Hematopoietic multipotent progenitor cell treated with erythropoietin and hydrocortisone succinate and interleukin-3 and kit ligand, for 15 days (in vitro differentiated cells): ENCODE measurements at regions not wholly inside any gene's neighbourhood (a gene's known extent, or its start where the extent isn't known, plus 50 kb on each side); places are given as distances from the start of the nearest gene placed in this dataset.

Experiments used
- DNase-seq: peaks from one replicate; pipeline ENCODE4 v3.0.0-alpha.2; 2015; ENCODE audit warnings: low spot score

DNA sequence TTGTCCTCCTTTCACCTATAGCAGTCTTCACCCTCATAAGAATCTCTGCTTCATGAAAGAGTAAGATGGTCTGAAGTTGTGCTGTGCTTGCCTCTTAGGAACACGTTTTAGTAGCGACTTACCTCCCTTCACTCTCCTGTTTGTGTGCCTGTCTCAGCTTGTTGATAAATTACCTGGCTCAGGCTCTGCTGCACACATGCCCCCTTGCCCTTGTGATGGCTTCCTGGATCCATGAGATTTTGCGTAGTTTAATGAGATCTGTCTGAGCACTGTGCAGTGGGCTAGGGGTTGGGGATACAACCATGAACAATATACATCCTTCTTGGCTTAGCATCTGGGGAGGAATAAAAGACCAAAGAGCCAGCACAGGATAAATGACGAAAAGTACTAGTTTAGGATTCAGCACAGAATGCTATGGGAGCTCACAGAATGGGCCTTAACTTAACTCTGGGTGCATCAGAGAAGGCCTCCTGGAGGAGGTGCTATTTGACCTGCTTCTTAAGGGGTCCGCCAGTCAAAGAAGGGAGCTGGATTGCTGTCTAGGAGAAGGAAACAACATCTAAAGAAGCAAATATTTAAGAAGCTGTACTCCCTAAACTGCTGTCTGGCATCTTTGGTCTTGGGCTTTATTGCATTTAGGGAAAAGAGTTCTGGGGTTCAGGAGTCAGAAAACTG, 175.7 kb upstream of the PLXNA2 start:
- no peak for DNase-seq

DNA sequence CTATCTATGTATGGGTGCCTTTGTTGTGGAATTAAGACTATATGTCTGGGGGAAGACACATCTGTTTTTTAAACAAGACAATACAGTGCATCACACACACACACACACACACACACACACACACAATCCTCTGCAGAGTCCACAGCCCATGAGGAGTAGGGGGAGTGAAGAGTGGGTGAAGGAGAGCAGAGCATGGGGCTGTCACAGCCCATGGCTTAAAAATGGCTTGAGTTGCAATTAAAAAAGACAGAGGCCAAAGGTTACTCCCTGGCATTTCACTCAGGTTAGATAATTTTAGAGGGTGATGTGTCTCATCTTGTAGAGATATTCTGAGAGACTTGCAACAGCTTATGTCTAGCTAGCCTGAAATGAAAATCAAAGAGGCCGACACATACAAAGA, 176.5 kb upstream of the PLXNA2 start:
- no peak for DNase-seq

- no peak for DNase-seq
Measured at GRCh38 chr1:208421486-208421885, 177.3 kb upstream of the PLXNA2 start.

DNA sequence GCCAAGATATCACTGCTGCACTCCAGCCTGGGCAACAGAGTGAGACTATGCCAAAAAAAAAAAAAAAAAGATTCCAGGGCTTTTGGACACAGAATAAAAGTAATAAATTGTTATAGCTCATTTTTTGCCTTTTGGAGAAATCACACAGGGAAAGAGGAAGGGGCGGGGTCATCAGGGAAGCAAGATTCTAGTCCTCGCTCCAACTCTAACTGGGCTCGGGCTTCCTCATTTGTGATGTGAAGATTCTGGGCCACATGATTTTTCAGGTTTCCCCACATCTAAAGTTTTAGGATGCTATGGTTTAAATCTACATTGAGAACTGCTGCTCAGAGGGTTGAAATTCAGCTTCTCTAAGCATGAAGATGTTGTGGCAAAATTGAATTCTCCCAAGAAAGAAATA, 179.3 kb upstream of the PLXNA2 start:
- DNase-seq = no peak

DNA sequence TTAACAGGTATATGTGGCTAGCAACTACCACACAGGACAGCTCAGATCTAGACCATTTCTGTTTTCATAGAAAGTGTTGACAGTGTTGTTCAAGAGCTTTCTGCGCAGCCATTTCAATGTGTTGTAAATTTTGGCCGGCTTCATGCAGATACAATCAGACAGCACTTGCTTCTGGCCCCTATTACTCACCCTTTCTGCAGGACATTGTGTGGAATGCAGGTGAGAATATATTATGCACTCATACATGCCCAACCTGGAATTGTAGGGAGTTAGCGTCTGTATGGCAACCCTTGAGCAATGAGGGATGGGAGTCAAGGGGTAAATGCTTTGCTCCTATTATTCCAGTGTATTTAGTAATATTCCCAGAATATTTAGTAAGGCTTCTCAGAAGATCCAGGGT, 180.9 kb upstream of the PLXNA2 start:
- DNase-seq = no peak

- DNase-seq = no peak
Measured at GRCh38 chr1:208430220-208430619, 186.0 kb upstream of the PLXNA2 start.

DNA sequence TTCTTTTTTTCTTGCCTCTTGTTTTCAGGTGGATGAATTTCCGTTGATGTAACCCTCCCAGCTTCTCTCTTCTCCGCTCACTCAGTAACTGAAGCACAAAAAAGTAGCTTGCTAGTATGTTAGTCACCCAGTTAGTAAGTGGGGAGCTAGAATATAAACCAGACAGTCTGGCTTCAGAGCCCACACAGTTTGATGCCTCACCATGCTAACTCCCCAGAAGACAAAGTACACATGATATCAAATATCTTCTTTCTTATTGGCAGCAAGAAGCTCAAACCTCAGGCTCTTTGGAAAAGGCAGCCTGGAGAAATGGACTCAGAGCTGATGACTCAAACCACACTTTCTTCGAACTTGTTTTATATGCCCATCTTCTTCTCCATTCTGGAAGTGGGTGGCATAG, 187.5 kb upstream of the PLXNA2 start:
- no peak for DNase-seq

GRCh38 chr1:208432346-208432745, 188.2 kb upstream of the PLXNA2 start:
- DNase-seq = no peak

DNA sequence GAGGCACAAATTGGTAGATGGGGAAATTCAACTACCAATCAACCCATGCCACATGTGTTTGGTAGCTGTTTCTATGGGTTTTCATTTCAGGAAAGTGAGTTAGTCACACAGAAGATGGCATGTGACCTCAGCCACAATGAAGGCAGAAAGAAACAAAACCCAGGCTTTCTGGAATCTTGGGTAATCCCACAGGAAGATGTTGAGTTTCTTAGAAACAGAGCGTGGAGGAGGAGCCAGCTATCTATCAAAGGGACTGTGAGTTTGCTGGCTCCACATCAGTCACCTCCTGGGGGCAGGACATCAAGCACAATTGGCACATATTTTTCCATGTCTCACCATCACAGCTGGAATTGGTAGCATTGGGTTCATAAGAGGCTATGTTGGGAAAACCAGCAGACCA, 188.9 kb upstream of the PLXNA2 start:
- DNase-seq = no peak

- DNase-seq = no peak
Measured at GRCh38 chr1:208433971-208434370, 189.8 kb upstream of the PLXNA2 start.

DNA sequence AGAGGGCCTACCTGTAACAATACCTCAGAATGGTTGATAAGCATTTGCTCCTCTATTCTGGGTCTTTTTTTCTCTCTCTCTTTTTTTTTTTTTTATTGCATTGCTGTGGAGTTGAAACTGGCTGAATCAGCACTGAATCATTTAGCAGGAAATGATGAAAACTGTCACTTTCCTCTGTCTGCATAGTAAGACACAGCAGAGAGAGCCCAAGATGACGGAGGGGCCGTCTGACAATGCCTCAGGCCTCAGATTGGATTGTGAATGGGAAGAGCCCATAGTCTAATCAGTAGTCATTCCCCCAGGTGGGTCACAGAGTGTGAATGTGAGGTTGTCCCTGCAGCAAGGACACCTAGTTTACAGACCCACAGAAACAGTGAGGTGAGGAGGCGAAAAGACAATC, 193.2 kb upstream of the PLXNA2 start:
- DNase-seq = no peak

DNA sequence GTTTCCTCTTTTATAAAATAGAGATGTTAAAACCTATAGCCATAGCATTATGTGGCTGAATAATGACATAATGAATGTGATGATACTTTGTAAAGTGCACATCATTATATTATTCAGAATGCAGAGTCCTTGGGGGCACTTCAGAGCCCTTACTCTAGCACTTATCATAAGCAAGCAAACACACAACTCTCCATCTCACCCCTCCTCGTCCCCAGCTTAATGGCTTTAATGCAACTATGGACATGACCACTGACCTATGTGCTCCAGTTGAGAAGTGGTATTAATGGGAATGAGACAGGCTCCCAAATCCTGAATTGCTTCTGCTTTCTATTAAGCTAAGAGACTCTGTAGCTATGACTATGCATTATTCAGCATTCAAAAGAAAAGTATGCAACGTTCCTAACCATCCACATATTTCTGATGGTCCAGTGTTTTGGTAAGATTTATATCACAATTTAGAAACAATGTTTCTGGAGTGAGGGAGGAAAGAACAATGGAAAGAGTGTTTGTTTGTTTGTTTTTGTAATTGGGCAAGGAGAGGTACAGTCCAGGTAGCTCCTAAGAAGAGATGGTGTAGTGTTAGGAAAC, 194.0 kb upstream of the PLXNA2 start:
- no peak for DNase-seq

- DNase-seq = no peak
Measured at GRCh38 chr1:208445758-208446203, 201.6 kb upstream of the PLXNA2 start.

- DNase-seq = no peak
Measured at GRCh38 chr1:208446271-208446691, 202.1 kb upstream of the PLXNA2 start.

DNA sequence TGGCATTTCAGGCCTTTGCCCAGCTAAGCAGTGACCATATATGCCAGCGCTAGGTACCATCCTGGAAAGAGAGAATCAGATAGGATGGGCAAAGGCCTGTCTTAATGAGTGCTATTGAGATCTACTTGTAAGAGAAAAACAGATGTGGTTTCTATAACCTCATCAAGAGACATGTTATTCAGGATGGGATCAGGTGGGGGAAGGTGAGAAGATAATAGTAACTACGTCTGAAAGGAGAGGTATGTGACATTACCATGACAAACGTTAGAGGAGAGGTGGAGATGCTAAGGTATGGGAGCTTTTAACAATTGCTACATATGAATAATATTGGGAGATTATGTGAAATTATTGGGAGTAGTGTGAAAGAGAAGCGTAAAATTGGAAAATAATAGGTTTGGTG, 204.2 kb upstream of the PLXNA2 start:
- DNase-seq = no peak

GRCh38 chr1:208449951-208450350, 205.8 kb upstream of the PLXNA2 start:
- no peak for DNase-seq

- no peak for DNase-seq
Measured at GRCh38 chr1:208450958-208451357, 206.8 kb upstream of the PLXNA2 start.

DNA sequence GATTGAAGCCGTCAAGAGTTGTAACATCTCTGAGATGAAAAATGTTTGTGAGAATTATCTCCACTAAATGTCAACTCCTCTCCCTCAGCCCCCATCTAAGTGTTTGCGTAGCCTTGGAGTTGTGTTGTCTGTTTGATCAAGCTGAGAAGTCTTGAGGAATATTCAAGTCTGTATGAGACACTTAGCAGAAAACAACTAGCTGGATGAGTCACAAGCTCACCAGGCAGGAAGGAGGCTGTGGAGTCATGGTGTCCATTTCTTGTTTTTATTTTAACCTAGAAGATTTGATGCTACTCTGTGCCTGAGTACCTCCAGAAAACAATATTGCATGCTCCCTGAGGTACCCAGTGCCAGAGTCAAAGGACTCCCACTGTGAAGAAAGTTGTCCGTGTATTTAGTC, 211.6 kb upstream of the PLXNA2 start:
- DNase-seq = no peak

- no peak for DNase-seq
Measured at GRCh38 chr1:208456487-208456886, 212.3 kb upstream of the PLXNA2 start.

GRCh38 chr1:208460823-208461222, 216.6 kb upstream of the PLXNA2 start:
- DNase-seq = no peak

DNA sequence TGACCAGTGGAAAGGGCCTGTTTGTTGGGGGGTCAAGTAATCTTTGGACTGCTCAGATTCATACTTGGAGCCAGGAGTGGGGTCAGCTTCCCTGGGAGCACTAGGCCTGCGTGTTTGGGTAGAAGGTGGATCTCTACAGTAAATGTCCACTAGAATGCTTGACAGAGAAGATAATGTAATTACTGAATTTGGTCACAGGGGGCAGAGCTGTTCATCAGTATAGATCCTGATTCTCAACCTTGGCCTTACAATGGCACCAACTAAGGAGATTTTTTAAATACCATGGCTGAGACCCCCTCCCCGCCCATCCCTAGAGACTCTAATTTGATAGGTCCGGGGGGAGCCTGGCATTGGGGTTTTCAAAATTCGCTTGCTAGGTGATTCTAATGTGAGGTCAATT, 217.5 kb upstream of the PLXNA2 start:
- no peak for DNase-seq

- no peak for DNase-seq
Measured at GRCh38 chr1:208462761-208463160, 218.6 kb upstream of the PLXNA2 start.

GRCh38 chr1:208465266-208465665, 221.1 kb upstream of the PLXNA2 start:
- DNase-seq = no peak
